ENCODE measurements at regions not wholly inside any gene's neighbourhood (a gene's known extent, or its start where the extent isn't known, plus 50 kb on each side); places are given as distances from the start of the nearest gene placed in this dataset.

- TF ChIP-seq CTCF (optimal IDR thresholded peaks at IDR 0.05 in 1 of 3, IDR thresholded peaks at IDR 0.05 in 1 of 3, conservative IDR thresholded peaks at IDR 0.05 in 1 of 3; ENCODE audit: extremely low read depth in 1 of 3, insufficient read depth in 2 of 3, low read length in 3 of 3) = no peak
- TF ChIP-seq EZH2 (IDR thresholded peaks at IDR 0.05; ENCODE audit: low read length) = no peak
Measured at GRCh38 chr15:95304947-95305400, 1025.5 kb upstream of the NR2F2 start.

Measured in keratinocyte (primary cell).